SK-N-SH (cell line): ENCODE measurements at regions not wholly inside any gene's neighbourhood (a gene's known extent, or its start where the extent isn't known, plus 50 kb on each side); places are given as distances from the start of the nearest gene placed in this dataset.

Experiments
- CTCF ChIA-PET: fragments of 300-600, 350-600 bp; formaldehyde crosslinking; extraction: SDS; loops from one replicate; lab custom pipeline; 2021; lab: Yijun Ruan, JAX
- POLR2A ChIA-PET: fragments of 350-600 bp; sonication (Branson Sonifier 250); formaldehyde crosslinking; extraction: SDS; loops from one replicate; lab custom pipeline; 2020; ENCODE audit warnings: antibody characterized with exemption, inconsistent platforms; lab: Yijun Ruan, JAX
- DNase-seq: peaks from one replicate; pipeline ENCODE4 v3.0.0; 2012
- H2AFZ ChIP-seq: fragments of 200-600 bp; sonication (generic); 2 replicates; pipeline ENCODE4 v1.8.1; 2016; ENCODE audit warnings: antibody characterized with exemption, mild to moderate bottlenecking, low read depth
- H3F3A ChIP-seq: fragments of 200-600 bp; sonication (generic); replicated peaks from 2 replicates; pipeline ENCODE3; 2016; ENCODE audit warnings: antibody characterized with exemption, mild to moderate bottlenecking; ENCODE audit not compliant: insufficient read depth
- H3K27ac ChIP-seq, 2 experiments: fragments of 200-500 bp in 1 of 2; fragments of 200-600 bp in 1 of 2; sonication (Bioruptor generic) in 1 of 2; sonication (generic), shearing (Covaris generic) in 1 of 2; 2 replicates each; pipeline versions ENCODE4 v1.5.1 to v1.6.1; 2014 to 2016; ENCODE audit warnings: low read depth in 2 of 2, inconsistent platforms in 1 of 2, low read length in 1 of 2, mild to moderate bottlenecking in 1 of 2, mixed read lengths in 1 of 2
- H3K27me3 ChIP-seq: fragments of 200-600 bp; sonication (generic), shearing (Covaris generic); 2 replicates; pipeline ENCODE4 v1.6.1; 2016; ENCODE audit warnings: mixed run types; ENCODE audit not compliant: insufficient read depth
- H3K36me3 ChIP-seq, 2 experiments: fragments of 200-500 bp in 1 of 2; fragments of 200-600 bp in 1 of 2; sonication (Bioruptor generic) in 1 of 2; sonication (generic) in 1 of 2; replicated peaks in 1 of 2; 2 replicates each; pipeline versions ENCODE3 to v1.5.1; 2014 to 2016; ENCODE audit warnings: low read length in 1 of 2, mild to moderate bottlenecking in 1 of 2; ENCODE audit not compliant: insufficient read depth in 2 of 2, control insufficient read depth in 1 of 2
- H3K4me1 ChIP-seq, 2 experiments: fragments of 200-500 bp in 1 of 2; fragments of 200-600 bp in 1 of 2; sonication (Bioruptor generic) in 1 of 2; sonication (generic), shearing (Covaris generic) in 1 of 2; 2 replicates each; pipeline versions ENCODE4 v1.5.1 to v1.6.1; 2014 to 2016; ENCODE audit warnings: low read depth in 1 of 2, low read length in 1 of 2, mixed run types in 1 of 2; ENCODE audit not compliant: insufficient read depth in 2 of 2, control insufficient read depth in 1 of 2
- H3K4me2 ChIP-seq: fragments of 200-600 bp; sonication (generic), shearing (Covaris generic); 2 replicates; pipeline ENCODE4 v1.6.1; 2017; ENCODE audit warnings: mixed run types
- H3K4me3 ChIP-seq, 2 experiments: fragments of 200-500 bp in 1 of 2; fragments of 200-600 bp in 1 of 2; sonication (Bioruptor generic) in 1 of 2; sonication (generic), shearing (Covaris generic) in 1 of 2; 2 replicates each; pipeline versions ENCODE4 v1.5.1 to v1.8.1; 2014 to 2016; ENCODE audit warnings: low read depth in 2 of 2, inconsistent platforms in 1 of 2, low read length in 1 of 2, mild to moderate bottlenecking in 1 of 2, mixed read lengths in 1 of 2, moderate library complexity in 1 of 2
- H3K79me2 ChIP-seq: fragments of 200-600 bp; sonication (generic); 2 replicates; pipeline ENCODE4 v1.8.1; 2017; ENCODE audit warnings: mild to moderate bottlenecking; ENCODE audit not compliant: insufficient read depth
- H3K9ac ChIP-seq: fragments of 200-600 bp; sonication (generic); 2 replicates; pipeline ENCODE4 v1.6.1; 2017; ENCODE audit warnings: mixed run types
- H3K9me2 ChIP-seq: fragments of 200-600 bp; sonication (generic); 2 replicates; pipeline ENCODE4 v1.6.1; 2017; ENCODE audit warnings: mixed run types
- H3K9me3 ChIP-seq: fragments of 200-600 bp; sonication (generic); 2 replicates; pipeline ENCODE4 v1.6.1; 2017; ENCODE audit warnings: mixed run types, mild to moderate bottlenecking, moderate library complexity
- H4K20me1 ChIP-seq: fragments of 200-600 bp; sonication (generic); 2 replicates; pipeline ENCODE4 v1.6.1; 2017; ENCODE audit warnings: mild to moderate bottlenecking, mixed run types; ENCODE audit not compliant: insufficient read depth
- CHD2 ChIP-seq: fragments of 150-350 bp; IDR thresholded peaks from 2 replicates; pipeline ENCODE4 v1.6.1; 2018; ENCODE audit warnings: low read length; ENCODE audit not compliant: partially characterized antibody
- CTCF ChIP-seq: fragments of 200-600 bp; sonication (generic); IDR thresholded peaks from 2 replicates; pipeline ENCODE4 v1.6.1; 2017; ENCODE audit warnings: antibody characterized with exemption, mild to moderate bottlenecking, moderate library complexity
- ELF1 ChIP-seq: IDR thresholded peaks from 2 replicates; pipeline ENCODE4 v1.4.0; 2012
- FOXJ3 ChIP-seq: sonication (generic); formaldehyde crosslinking; IDR thresholded peaks from 2 replicates; pipeline ENCODE4 v1.5.1; 2020; ENCODE audit warnings: mild to moderate bottlenecking, missing genetic modification reagents
- FOXM1 ChIP-seq: IDR thresholded peaks from 2 replicates; pipeline ENCODE4 v1.4.0; 2012; ENCODE audit warnings: low read depth, mild to moderate bottlenecking
- GABPA ChIP-seq: IDR thresholded peaks from 2 replicates; pipeline ENCODE4 v1.4.0; 2012; ENCODE audit warnings: low read depth, mild to moderate bottlenecking
- GATA2 ChIP-seq: sonication (generic); formaldehyde crosslinking; IDR thresholded peaks from 2 replicates; pipeline ENCODE4 v1.5.0; 2020; ENCODE audit warnings: mild to moderate bottlenecking, missing genetic modification reagents
- MEF2A ChIP-seq: IDR thresholded peaks from 2 replicates; pipeline ENCODE4 v1.4.0; 2012; ENCODE audit warnings: low read depth, borderline replicate concordance
- NFIC ChIP-seq: IDR thresholded peaks from 2 replicates; pipeline ENCODE4 v1.4.0; 2012; ENCODE audit warnings: borderline replicate concordance
- POLR2AphosphoS5 ChIP-seq: IDR thresholded peaks from 2 replicates; pipeline ENCODE4 v1.6.1; 2012; ENCODE audit warnings: low read depth, low read length
- RAD21 ChIP-seq: IDR thresholded peaks from 2 replicates; pipeline ENCODE4 v1.6.1; 2012; ENCODE audit warnings: mild to moderate bottlenecking, low read length
- RCOR1 ChIP-seq: fragments of 150-350 bp; IDR thresholded peaks from 2 replicates; pipeline ENCODE4 v1.6.1; 2017; ENCODE audit warnings: antibody characterized with exemption, low read length
- RFX5 ChIP-seq: IDR thresholded peaks from 2 replicates; pipeline ENCODE4 v1.6.1; 2012; ENCODE audit warnings: mild to moderate bottlenecking, improper control_type of control experiment, low read length
- RXRA ChIP-seq: IDR thresholded peaks from 2 replicates; pipeline ENCODE4 v1.4.0; 2012; ENCODE audit warnings: low read depth, mild to moderate bottlenecking, borderline replicate concordance
- SIN3A ChIP-seq: IDR thresholded peaks from 2 replicates; pipeline ENCODE4 v1.6.1; 2012; ENCODE audit warnings: low read depth, mild to moderate bottlenecking, low read length, moderate library complexity, borderline replicate concordance
- TAF1 ChIP-seq: IDR thresholded peaks from 2 replicates; pipeline ENCODE4 v1.6.1; 2012; ENCODE audit warnings: low read depth, mild to moderate bottlenecking, low read length, moderate library complexity, borderline replicate concordance
- USF2 ChIP-seq: fragments of 150-350 bp; IDR thresholded peaks from 2 replicates; pipeline ENCODE4 v1.6.1; 2017; ENCODE audit warnings: antibody characterized with exemption, low read length, low read depth, borderline replicate concordance
- WGBS: methylation state at CpG from one replicate; pipeline ENCODE4 v1.1.6; 2017; ENCODE audit warnings: low lambda C conversion rate; 5-methylcytosine and 5-hydroxymethylcytosine counted together
- TF ChIP-seq, protein P1 (sequence below): fragments of 150-350 bp; IDR thresholded peaks from 2 replicates; pipeline ENCODE4 v1.6.1; 2016; ENCODE audit warnings: mild to moderate bottlenecking, low read depth, low read length
- TF ChIP-seq, protein P2 (sequence below): IDR thresholded peaks from 2 replicates; pipeline ENCODE4; 2012
- TF ChIP-seq, protein P3 (sequence below): IDR thresholded peaks from 2 replicates; pipeline ENCODE4 v1.4.0; 2012; ENCODE audit warnings: low read depth

- POLR2A ChIA-PET, result no interaction called here
- no peaks in the 10 kb centered on the region for H3K4me1 ChIP-seq
- WGBS, result 3% methylated on average over 3 of the region's 3 CpGs
Measured at GRCh38 chr5:36458746-36459145, 147.7 kb upstream of the SLC1A3 start.

More at GRCh38 chr5:36458746-36459145, 147.7 kb upstream of the SLC1A3 start:
- no peaks in the 10 kb centered on the region for H3F3A ChIP-seq
- no peak overlapping the region for H2AFZ ChIP-seq
- no peaks in the 10 kb centered on the region for H3K9me2 ChIP-seq
- DNase-seq, result no peak
- no peak overlapping the region for H3K4me3 ChIP-seq
- H3K9me3 ChIP-seq, result no peaks in the 10 kb centered on the region
- H3K36me3 ChIP-seq, result no peaks in the 10 kb centered on the region
- no peak overlapping the region for H3K9ac ChIP-seq
- TF ChIP-seq USF2 (no peak), FOXJ3 (CRISPR knock-in tag) (no peak), GABPA (no peak), CTCF (no peak), ELF1 (no peak), NFIC (no peak), RFX5 (no peak), RXRA (no peak), CHD2 (no peak), RAD21 (no peak), FOXM1 (no peak), GATA2 (CRISPR knock-in tag) (no peak), TAF1 (no peak), RCOR1 (no peak), MEF2A (no peak), POLR2AphosphoS5 (no peak), SIN3A (no peak)
- TF ChIP-seq, protein P1, sequence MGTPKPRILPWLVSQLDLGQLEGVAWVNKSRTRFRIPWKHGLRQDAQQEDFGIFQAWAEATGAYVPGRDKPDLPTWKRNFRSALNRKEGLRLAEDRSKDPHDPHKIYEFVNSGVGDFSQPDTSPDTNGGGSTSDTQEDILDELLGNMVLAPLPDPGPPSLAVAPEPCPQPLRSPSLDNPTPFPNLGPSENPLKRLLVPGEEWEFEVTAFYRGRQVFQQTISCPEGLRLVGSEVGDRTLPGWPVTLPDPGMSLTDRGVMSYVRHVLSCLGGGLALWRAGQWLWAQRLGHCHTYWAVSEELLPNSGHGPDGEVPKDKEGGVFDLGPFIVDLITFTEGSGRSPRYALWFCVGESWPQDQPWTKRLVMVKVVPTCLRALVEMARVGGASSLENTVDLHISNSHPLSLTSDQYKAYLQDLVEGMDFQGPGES, result no peak
- TF ChIP-seq, protein P2, sequence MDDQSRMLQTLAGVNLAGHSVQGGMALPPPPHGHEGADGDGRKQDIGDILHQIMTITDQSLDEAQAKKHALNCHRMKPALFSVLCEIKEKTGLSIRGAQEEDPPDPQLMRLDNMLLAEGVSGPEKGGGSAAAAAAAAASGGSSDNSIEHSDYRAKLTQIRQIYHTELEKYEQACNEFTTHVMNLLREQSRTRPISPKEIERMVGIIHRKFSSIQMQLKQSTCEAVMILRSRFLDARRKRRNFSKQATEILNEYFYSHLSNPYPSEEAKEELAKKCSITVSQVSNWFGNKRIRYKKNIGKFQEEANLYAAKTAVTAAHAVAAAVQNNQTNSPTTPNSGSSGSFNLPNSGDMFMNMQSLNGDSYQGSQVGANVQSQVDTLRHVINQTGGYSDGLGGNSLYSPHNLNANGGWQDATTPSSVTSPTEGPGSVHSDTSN, result no peak
- TF ChIP-seq, protein P3, sequence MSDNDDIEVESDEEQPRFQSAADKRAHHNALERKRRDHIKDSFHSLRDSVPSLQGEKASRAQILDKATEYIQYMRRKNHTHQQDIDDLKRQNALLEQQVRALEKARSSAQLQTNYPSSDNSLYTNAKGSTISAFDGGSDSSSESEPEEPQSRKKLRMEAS, result no peak
- TF ChIP-seq, all 33 proteins: peak for 0
- peaks cover 8% of the 10 kb centered on the region; the same call in 1 of the 2 replicates for H3K27me3 ChIP-seq
- H4K20me1 ChIP-seq, result no peaks in the 10 kb centered on the region
- H3K79me2 ChIP-seq, result no peaks in the 10 kb centered on the region
- no peak overlapping the region for H3K4me2 ChIP-seq
- H3K27ac ChIP-seq, result no peak overlapping the region
- CTCF ChIA-PET, result interaction anchor here (1.6 kb wide), 1 partner anchor 43 kb away, joined by 5 read pairs; no protein-coding TSS in a partner anchor
